Suprapubic skin (tissue), 4 donors: ENCODE measurements at regions not wholly inside any gene's neighbourhood (a gene's known extent, or its start where the extent isn't known, plus 50 kb on each side); places are given as distances from the start of the nearest gene placed in this dataset.

Source experiments
- POLR2A ChIP-seq, 2 donors: fragments of 450-650 bp; IDR thresholded peaks; one replicate each; pipeline ENCODE4 v1.6.1; 2017; ENCODE audit warnings: antibody characterized with exemption in 2 of 2, mild to moderate bottlenecking in 2 of 2, moderate library complexity in 2 of 2
- POLR2AphosphoS5 ChIP-seq, 3 donors: sonication (generic); formaldehyde crosslinking; IDR thresholded peaks; one replicate each; pipeline ENCODE4 v1.6.1; 2017; ENCODE audit warnings: antibody characterized with exemption in 3 of 3
- TF ChIP-seq, protein P1 (sequence below), 2 donors: fragments of 200-600 bp in 1 of 2; fragments of 450-650 bp in 1 of 2; sonication (generic) in 1 of 2; IDR thresholded peaks; one replicate each; pipeline ENCODE4 v1.5.1; 2016 to 2019; ENCODE audit warnings: antibody characterized with exemption in 2 of 2, mild to moderate bottlenecking in 1 of 2, moderate library complexity in 1 of 2

DNA sequence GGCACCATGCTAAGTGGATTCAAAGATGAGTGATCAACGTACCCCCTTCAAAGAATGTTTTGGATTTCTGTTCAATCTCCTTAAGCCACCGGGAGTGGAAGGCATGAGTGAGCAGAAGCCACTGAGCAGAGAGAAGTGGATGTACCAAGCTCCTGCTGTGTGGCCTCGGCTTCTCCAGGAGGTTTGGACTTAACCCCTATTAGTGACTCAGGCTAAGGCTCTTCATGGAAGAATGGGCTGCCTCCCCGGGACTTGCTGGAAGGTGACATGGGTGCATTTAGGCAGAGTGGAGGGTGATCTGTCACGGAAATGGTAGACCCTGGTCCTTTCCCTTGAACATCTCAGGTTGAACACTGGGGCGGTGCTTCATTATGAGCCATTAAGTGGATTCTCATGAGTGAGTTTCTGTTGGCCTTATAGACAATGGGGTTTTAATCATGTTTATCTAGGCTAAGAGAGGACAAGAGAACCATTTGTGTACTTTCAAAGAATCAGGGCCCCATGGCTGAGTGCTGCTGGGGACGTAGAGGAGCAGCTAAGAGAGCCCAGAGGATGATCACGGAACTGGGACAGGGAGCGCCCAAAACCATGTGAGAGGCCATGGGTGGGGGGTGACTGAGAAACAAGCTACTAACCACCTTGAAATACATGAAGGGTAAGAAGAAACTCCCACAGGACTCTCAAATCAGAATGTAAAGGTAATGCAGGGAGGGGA is 62.2 kb downstream of the HES1 start:
- TF ChIP-seq, protein P1, sequence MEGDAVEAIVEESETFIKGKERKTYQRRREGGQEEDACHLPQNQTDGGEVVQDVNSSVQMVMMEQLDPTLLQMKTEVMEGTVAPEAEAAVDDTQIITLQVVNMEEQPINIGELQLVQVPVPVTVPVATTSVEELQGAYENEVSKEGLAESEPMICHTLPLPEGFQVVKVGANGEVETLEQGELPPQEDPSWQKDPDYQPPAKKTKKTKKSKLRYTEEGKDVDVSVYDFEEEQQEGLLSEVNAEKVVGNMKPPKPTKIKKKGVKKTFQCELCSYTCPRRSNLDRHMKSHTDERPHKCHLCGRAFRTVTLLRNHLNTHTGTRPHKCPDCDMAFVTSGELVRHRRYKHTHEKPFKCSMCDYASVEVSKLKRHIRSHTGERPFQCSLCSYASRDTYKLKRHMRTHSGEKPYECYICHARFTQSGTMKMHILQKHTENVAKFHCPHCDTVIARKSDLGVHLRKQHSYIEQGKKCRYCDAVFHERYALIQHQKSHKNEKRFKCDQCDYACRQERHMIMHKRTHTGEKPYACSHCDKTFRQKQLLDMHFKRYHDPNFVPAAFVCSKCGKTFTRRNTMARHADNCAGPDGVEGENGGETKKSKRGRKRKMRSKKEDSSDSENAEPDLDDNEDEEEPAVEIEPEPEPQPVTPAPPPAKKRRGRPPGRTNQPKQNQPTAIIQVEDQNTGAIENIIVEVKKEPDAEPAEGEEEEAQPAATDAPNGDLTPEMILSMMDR (IDR thresholded peaks at IDR 0.05) = no peak
- TF ChIP-seq POLR2A (IDR thresholded peaks at IDR 0.05) = no peak
- TF ChIP-seq POLR2AphosphoS5 (IDR thresholded peaks at IDR 0.05) = no peak
